G401 (cell line): ENCODE measurements at regions not wholly inside any gene's neighbourhood (a gene's known extent, or its start where the extent isn't known, plus 50 kb on each side); places are given as distances from the start of the nearest gene placed in this dataset.
"Not testable (repeated sequence)": the region's sequence is repeated elsewhere in the genome, so short reads cannot be mapped to it uniquely, and the experiment has no call there.

Source experiments
- DNase-seq: peaks from one replicate; pipeline ENCODE4 v3.0.0-alpha.2; 2015; ENCODE audit warnings: low spot score
- in situ Hi-C: cut with HindIII; loops from 2 replicates; pipeline ENCODE4 v1.10.0; 2016; ENCODE audit warnings: low sequenced_read_pairs, mixed read lengths

- in situ Hi-C loops, result no loop called here
- DNase-seq, result no peak
Measured at GRCh38 chr6:3900744-3901336, 51.7 kb downstream of the FAM50B start.

GRCh38 chr6:3902871-3903648 lies 53.9 kb downstream of the FAM50B start:
- in situ Hi-C loops, result no loop called here
- DNase-seq, result no peak

- DNase-seq, result no peak
- in situ Hi-C loops, result no loop called here
Measured at GRCh38 chr6:3904518-3904917, 55.3 kb downstream of the FAM50B start.

- in situ Hi-C loops, result no loop called here
- DNase-seq, result peak; percentile 40
Measured at GRCh38 chr6:3905945-3906845, 57.0 kb downstream of the FAM50B start.

- in situ Hi-C loops, result no loop called here
- DNase-seq, result no peak
Measured at GRCh38 chr6:3906846-3907151, 57.6 kb downstream of the FAM50B start.

GRCh38 chr6:3908223-3908622 lies 59.0 kb downstream of the FAM50B start:
- in situ Hi-C loops, result no loop called here
- no peak for DNase-seq

GRCh38 chr6:3908961-3909360 lies 59.8 kb downstream of the FAM50B start:
- DNase-seq, result no peak
- in situ Hi-C loops, result no loop called here

GRCh38 chr6:3910106-3910663 lies 61.0 kb downstream of the FAM50B start:
- no peak for DNase-seq
- in situ Hi-C loops, result no loop called here

GRCh38 chr6:3911130-3911529 lies 62.0 kb downstream of the FAM50B start:
- in situ Hi-C loops, result no loop called here
- no peak for DNase-seq

- in situ Hi-C loops, result no loop called here
- no peak for DNase-seq
Measured at GRCh38 chr6:3911614-3912336, 62.6 kb downstream of the FAM50B start.

GRCh38 chr6:3912361-3913076 lies 63.3 kb downstream of the FAM50B start:
- in situ Hi-C loops, result no loop called here
- no peak for DNase-seq

GRCh38 chr6:3913077-3913957 lies 64.1 kb downstream of the FAM50B start:
- DNase-seq, result no peak
- in situ Hi-C loops, result no loop called here

GRCh38 chr6:3913958-3914337 lies 64.8 kb downstream of the FAM50B start:
- DNase-seq, result no peak
- in situ Hi-C loops, result no loop called here

- in situ Hi-C loops, result no loop called here
- DNase-seq, result no peak
Measured at GRCh38 chr6:3915076-3915791, 66.1 kb downstream of the FAM50B start.

- no peak for DNase-seq
- in situ Hi-C loops, result no loop called here
Measured at GRCh38 chr6:3916211-3916610, 67.0 kb downstream of the FAM50B start.

- DNase-seq, in situ Hi-C loops: not testable (repeated sequence)
Measured at GRCh38 chr6:3916749-3917148, 67.6 kb downstream of the FAM50B start.

- no peak for DNase-seq
- in situ Hi-C loops, result no loop called here
Measured at GRCh38 chr6:3918469-3918868, 69.3 kb downstream of the FAM50B start.
